K562 (cell line): ENCODE measurements at regions not wholly inside any gene's neighbourhood (a gene's known extent, or its start where the extent isn't known, plus 50 kb on each side); places are given as distances from the start of the nearest gene placed in this dataset.

ENCODE experiments used
- ATAC-seq: fragments of 200-7000 bp; cut with Tn5 transposase; 3 replicates; pipeline ENCODE4 v1.9.1; 2020; ENCODE audit warnings: moderate library complexity
- BruUV-seq: library from RNA; stranded (reverse); fragments of 400-500 nt; replicated peaks from 2 replicates; lab custom pipeline; 2021; lab: Mats Ljungman, UMichigan
- CTCF ChIA-PET: fragments of 300-600 bp; formaldehyde crosslinking; extraction: SDS; loops from one replicate; lab custom pipeline; 2021; ENCODE audit warnings: low intra/inter-chr PET ratio; lab: Yijun Ruan, JAX
- POLR2A ChIA-PET: fragments of 300-600, 350-650 bp; sonication (Branson Sonifier 250); formaldehyde crosslinking; extraction: SDS; loops from one replicate; lab custom pipeline; 2021; ENCODE audit warnings: antibody characterized with exemption, inconsistent platforms; lab: Yijun Ruan, JAX
- DNase-seq, 4 experiments: peaks; one replicate each; pipeline versions ENCODE4 v3.0.0 to v3.0.0-alpha.2; 2011 to 2018; ENCODE audit warnings: low spot score in 3 of 4, mixed read lengths in 3 of 4; ENCODE audit errors: extremely low read depth in 1 of 4
- FAIRE-seq: peaks from 2 replicates; lab custom pipeline; 2011; peaks lifted over from hg19 to GRCh38; lab: Jason Lieb, UNC
- H2AFZ ChIP-seq: 2 replicates; pipeline ENCODE4 v1.6.0; 2011; ENCODE audit warnings: low read depth, low read length, control low read depth, inconsistent platforms
- H3K27ac ChIP-seq: fragments of 200-600 bp; 3 replicates; pipeline ENCODE4 v1.8.0; 2011; ENCODE audit warnings: low read depth, mild to moderate bottlenecking, control low read depth, inconsistent platforms, low read length, moderate library complexity, mixed read lengths; ENCODE audit errors: extremely low read depth
- H3K27me3 ChIP-seq, 2 experiments: fragments of 300-600 bp in 1 of 2; 2 replicates in 1 of 2; 3 replicates in 1 of 2; pipeline versions ENCODE4 v1.6.0 to v1.8.0; 2011; ENCODE audit warnings: inconsistent platforms in 2 of 2, low read length in 2 of 2, mild to moderate bottlenecking in 1 of 2, mixed read lengths in 1 of 2, moderate library complexity in 1 of 2; ENCODE audit not compliant: control insufficient read depth in 2 of 2, insufficient read depth in 2 of 2
- H3K36me3 ChIP-seq: fragments of 300-600 bp; 3 replicates; pipeline ENCODE4 v1.8.0; 2011; ENCODE audit warnings: mild to moderate bottlenecking, low read length, inconsistent platforms; ENCODE audit not compliant: control insufficient read depth, insufficient read depth
- H3K4me1 ChIP-seq, 2 experiments: fragments of 200-600 bp in 1 of 2; replicated peaks in 1 of 2; 2 replicates in 1 of 2; 3 replicates in 1 of 2; pipeline versions ENCODE4 v1.5.1 to v1.8.0; 2011; ENCODE audit warnings: inconsistent platforms in 2 of 2, low read length in 2 of 2, mild to moderate bottlenecking in 1 of 2, mixed read lengths in 1 of 2, moderate library complexity in 1 of 2; ENCODE audit not compliant: control insufficient read depth in 2 of 2, insufficient read depth in 2 of 2
- H3K4me2 ChIP-seq: 2 replicates; pipeline ENCODE4 v1.6.1; 2011; ENCODE audit warnings: low read length, control low read depth, inconsistent platforms, mixed read lengths; ENCODE audit not compliant: insufficient read depth
- H3K4me3 ChIP-seq: fragments of 200-600 bp; sonication (generic), shearing (Covaris generic); 2 replicates; pipeline ENCODE4 v1.5.1; 2016; ENCODE audit warnings: control low read depth, inconsistent platforms
- H3K79me2 ChIP-seq: fragments of 200-600 bp; 3 replicates; pipeline ENCODE4 v1.8.0; 2011; ENCODE audit warnings: low read length, inconsistent platforms; ENCODE audit not compliant: control insufficient read depth, insufficient read depth
- H3K9ac ChIP-seq, 2 experiments: 2 replicates each; pipeline versions ENCODE4 v1.6.0 to v1.6.1; 2011; ENCODE audit warnings: low read depth in 2 of 2, low read length in 2 of 2, control low read depth in 1 of 2, inconsistent platforms in 1 of 2, mild to moderate bottlenecking in 1 of 2, mixed read lengths in 1 of 2; ENCODE audit not compliant: insufficient read depth in 1 of 2
- H3K9me1 ChIP-seq: one replicate; pipeline ENCODE4 v1.6.0; 2011; ENCODE audit warnings: inconsistent platforms, mild to moderate bottlenecking, low read length, moderate library complexity; ENCODE audit not compliant: control insufficient read depth, insufficient read depth
- H3K9me3 ChIP-seq: replicated peaks from 2 replicates; pipeline ENCODE4 v1.5.1; 2011; ENCODE audit warnings: low read depth, low read length, inconsistent platforms; ENCODE audit not compliant: control insufficient read depth, insufficient read depth
- H4K20me1 ChIP-seq: replicated peaks from 2 replicates; pipeline ENCODE4 v1.6.1; 2011; ENCODE audit warnings: low read length, inconsistent platforms, mixed read lengths; ENCODE audit not compliant: control insufficient read depth, insufficient read depth
- CEBPB ChIP-seq: fragments of 450-650 bp; IDR thresholded peaks from 2 replicates; pipeline ENCODE4 v1.6.1; 2016; ENCODE audit warnings: missing genetic modification characterization, missing compliant biosample characterization
- COPS2 ChIP-seq: fragments of 450-650 bp; conservative IDR thresholded peaks from 2 replicates; pipeline ENCODE4 v1.6.1; 2016; ENCODE audit warnings: mild to moderate bottlenecking, moderate library complexity
- FOSL1 ChIP-seq: fragments of 200-800 bp; sonication (Bioruptor generic); conservative IDR thresholded peaks from 2 replicates; pipeline ENCODE4 v1.6.1; 2016; ENCODE audit warnings: missing genetic modification characterization, missing compliant biosample characterization
- NBN ChIP-seq: fragments of 450-650 bp; IDR thresholded peaks from 2 replicates; pipeline ENCODE4 v1.6.1; 2016; ENCODE audit warnings: low read depth, mild to moderate bottlenecking
- NCOR1 ChIP-seq: fragments of 450-650 bp; IDR thresholded peaks from 2 replicates; pipeline ENCODE4 v1.6.1; 2016; ENCODE audit warnings: mild to moderate bottlenecking, moderate library complexity
- NKRF ChIP-seq: fragments of 450-650 bp; IDR thresholded peaks from 2 replicates; pipeline ENCODE4 v1.6.1; 2016; ENCODE audit warnings: borderline replicate concordance
- RBM15 ChIP-seq: fragments of 200-400 bp; formaldehyde crosslinking; IDR thresholded peaks from 2 replicates; pipeline ENCODE4 v1.6.1; 2018; ENCODE audit warnings: mild to moderate bottlenecking, low read length, moderate library complexity; ENCODE audit not compliant: insufficient read depth
- SIRT6 ChIP-seq: IDR thresholded peaks from one replicate; pipeline ENCODE4 v1.6.1; 2012; ENCODE audit warnings: low read depth, mild to moderate bottlenecking, control low read depth, inconsistent platforms, low read length, moderate library complexity
- SMAD4 ChIP-seq: fragments of 250-450 bp; sonication (Bioruptor Pico); conservative IDR thresholded peaks from 2 replicates; pipeline ENCODE4 v1.8.0; 2021; ENCODE audit warnings: inconsistent platforms, mild to moderate bottlenecking, moderate library complexity
- TAF15 ChIP-seq: fragments of 200-400 bp; formaldehyde crosslinking; IDR thresholded peaks from 2 replicates; pipeline ENCODE4 v1.6.1; 2017; ENCODE audit warnings: mild to moderate bottlenecking, low read depth, low read length, moderate library complexity
- ZNF589 ChIP-seq: fragments of 200-800 bp; sonication (Bioruptor generic); IDR thresholded peaks from 2 replicates; pipeline ENCODE4 v1.6.1; 2016; ENCODE audit warnings: low read depth, missing genetic modification characterization, missing compliant biosample characterization
- WGBS: fragments of 100-300 bp; shearing (Covaris generic); methylation state at CpG from one replicate; pipeline ENCODE4 v1.1.6; 2016; ENCODE audit warnings: low coverage, mixed read lengths; ENCODE audit not compliant: insufficient coverage; ENCODE audit errors: missing lambda C conversion rate; 5-methylcytosine and 5-hydroxymethylcytosine counted together
- in situ Hi-C: fragments of 300-500 bp; cut with MboI; formaldehyde crosslinking; loops from 4 replicates; pipeline ENCODE4 v1.15.0; 2018; ENCODE audit warnings: inconsistent platforms, mixed read lengths
- intact Hi-C: fragments of 100-400 bp; cut with micrococcal nuclease; formaldehyde crosslinking; loops from 2 replicates; pipeline ENCODE4 v1.14.2; 2022
- TF ChIP-seq, protein P1 (sequence below), 2 experiments: fragments of 150-350 bp in 1 of 2; IDR thresholded peaks; 2 replicates each; pipeline ENCODE4 v1.6.1; 2012 to 2016; ENCODE audit warnings: low read depth in 2 of 2, low read length in 2 of 2, mild to moderate bottlenecking in 1 of 2, moderate library complexity in 1 of 2

- WGBS: 13% methylated on average over 1 of the region's 1 CpG
- no peaks in the 10 kb centered on the region for H3K9me3 ChIP-seq
- no peaks in the 10 kb centered on the region for H3K4me1 ChIP-seq
- no peaks in the 10 kb centered on the region for H4K20me1 ChIP-seq
- H3K27me3 ChIP-seq: no peaks in the 10 kb centered on the region
- TF ChIP-seq NBN: no peak
- no peak for TF ChIP-seq CEBPB (tag)
- no peak for DNase-seq
- no peak overlapping the region for H3K27ac ChIP-seq
- no peak for FAIRE-seq
- H3K4me2 ChIP-seq: no peak overlapping the region
- no peak overlapping the region for H2AFZ ChIP-seq
- no peak for ATAC-seq
- ChIA-PET POLR2A (interaction anchor here (1.0 kb wide), 1 partner anchor 8 kb away, joined by 3 read pairs; no protein-coding TSS in a partner anchor), CTCF (no interaction called here)
- intact Hi-C loops: no loop called here
- H3K9ac ChIP-seq: no peak overlapping the region
- H3K4me3 ChIP-seq: no peak overlapping the region
- in situ Hi-C loops: no loop called here
- H3K79me2 ChIP-seq: no peaks in the 10 kb centered on the region
- no TSS peak for BruUV-seq
- no peaks in the 10 kb centered on the region for H3K36me3 ChIP-seq
- no peaks in the 10 kb centered on the region for H3K9me1 ChIP-seq
Measured at GRCh38 chr3:178001670-178002101, 534.5 kb upstream of the KCNMB2 start.

DNA sequence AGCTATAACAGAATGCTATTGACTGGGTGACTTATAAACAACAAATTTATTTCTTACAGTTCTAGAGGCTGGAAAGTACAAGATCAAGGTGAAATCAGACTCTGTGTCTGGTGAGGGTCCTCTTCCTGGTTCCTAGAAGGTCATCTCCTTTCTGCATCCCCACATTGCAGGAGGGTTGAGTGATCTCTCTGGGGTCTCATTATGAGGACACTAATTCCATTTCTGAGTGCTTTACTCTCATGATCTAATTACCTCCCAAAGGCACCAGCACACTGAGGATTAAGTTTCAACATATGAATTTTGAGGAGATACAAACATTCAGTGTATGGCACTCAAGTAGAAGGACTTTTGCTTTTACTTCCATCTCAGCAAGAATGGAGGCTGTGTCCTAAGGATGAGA is 534.1 kb upstream of the KCNMB2 start:
- H3K9me3 ChIP-seq: no peaks in the 10 kb centered on the region
- FAIRE-seq (no peak), ATAC-seq (no peak), DNase-seq (no peak)
- ChIA-PET CTCF (no interaction called here), POLR2A (no interaction called here)
- no peaks in the 10 kb centered on the region for H3K4me1 ChIP-seq
- intact Hi-C loops: no loop called here
- H2AFZ ChIP-seq: no peak overlapping the region
- no peak overlapping the region for H3K4me2 ChIP-seq
- no peak overlapping the region for H3K27ac ChIP-seq
- BruUV-seq: no TSS peak
- no peaks in the 10 kb centered on the region for H3K79me2 ChIP-seq
- H3K9ac ChIP-seq: no peak overlapping the region
- no peaks in the 10 kb centered on the region for H3K36me3 ChIP-seq
- no peak overlapping the region for H3K4me3 ChIP-seq
- H4K20me1 ChIP-seq: no peaks in the 10 kb centered on the region
- in situ Hi-C loops: no loop called here
- H3K9me1 ChIP-seq: no peaks in the 10 kb centered on the region
- no peaks in the 10 kb centered on the region for H3K27me3 ChIP-seq
- TF ChIP-seq COPS2: no peak
- TF ChIP-seq FOSL1 (tag): no peak
- no peak for TF ChIP-seq TAF15
- no peak for TF ChIP-seq NKRF
- no peak for TF ChIP-seq RBM15
- TF ChIP-seq, protein P1, sequence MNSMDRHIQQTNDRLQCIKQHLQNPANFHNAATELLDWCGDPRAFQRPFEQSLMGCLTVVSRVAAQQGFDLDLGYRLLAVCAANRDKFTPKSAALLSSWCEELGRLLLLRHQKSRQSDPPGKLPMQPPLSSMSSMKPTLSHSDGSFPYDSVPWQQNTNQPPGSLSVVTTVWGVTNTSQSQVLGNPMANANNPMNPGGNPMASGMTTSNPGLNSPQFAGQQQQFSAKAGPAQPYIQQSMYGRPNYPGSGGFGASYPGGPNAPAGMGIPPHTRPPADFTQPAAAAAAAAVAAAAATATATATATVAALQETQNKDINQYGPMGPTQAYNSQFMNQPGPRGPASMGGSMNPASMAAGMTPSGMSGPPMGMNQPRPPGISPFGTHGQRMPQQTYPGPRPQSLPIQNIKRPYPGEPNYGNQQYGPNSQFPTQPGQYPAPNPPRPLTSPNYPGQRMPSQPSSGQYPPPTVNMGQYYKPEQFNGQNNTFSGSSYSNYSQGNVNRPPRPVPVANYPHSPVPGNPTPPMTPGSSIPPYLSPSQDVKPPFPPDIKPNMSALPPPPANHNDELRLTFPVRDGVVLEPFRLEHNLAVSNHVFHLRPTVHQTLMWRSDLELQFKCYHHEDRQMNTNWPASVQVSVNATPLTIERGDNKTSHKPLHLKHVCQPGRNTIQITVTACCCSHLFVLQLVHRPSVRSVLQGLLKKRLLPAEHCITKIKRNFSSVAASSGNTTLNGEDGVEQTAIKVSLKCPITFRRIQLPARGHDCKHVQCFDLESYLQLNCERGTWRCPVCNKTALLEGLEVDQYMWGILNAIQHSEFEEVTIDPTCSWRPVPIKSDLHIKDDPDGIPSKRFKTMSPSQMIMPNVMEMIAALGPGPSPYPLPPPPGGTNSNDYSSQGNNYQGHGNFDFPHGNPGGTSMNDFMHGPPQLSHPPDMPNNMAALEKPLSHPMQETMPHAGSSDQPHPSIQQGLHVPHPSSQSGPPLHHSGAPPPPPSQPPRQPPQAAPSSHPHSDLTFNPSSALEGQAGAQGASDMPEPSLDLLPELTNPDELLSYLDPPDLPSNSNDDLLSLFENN (IDR thresholded peaks at IDR 0.05; ENCODE audit: low read depth in 2 of 2, low read length in 2 of 2): no peak
- no peak for TF ChIP-seq SIRT6
- no peak for TF ChIP-seq SMAD4 (CRISPR knock-in tag)
- no peak for TF ChIP-seq ZNF589 (CRISPR knock-in tag)
- TF ChIP-seq NCOR1: no peak
